ENCODE measurements at regions not wholly inside any gene's neighbourhood (a gene's known extent, or its start where the extent isn't known, plus 50 kb on each side); places are given as distances from the start of the nearest gene placed in this dataset.

- TF ChIP-seq EZH2phosphoT487 (IDR thresholded peaks at IDR 0.05; ENCODE audit: insufficient read depth, low read depth) = no peak
- TF ChIP-seq EZH2 (IDR thresholded peaks at IDR 0.05; ENCODE audit: insufficient read depth, poor library complexity, severe bottlenecking) = no peak
Observed at GRCh38 chr15:29207758-29208108, 61.9 kb downstream of the NSMCE3 start.
